HL-60/S4 (cell line): ENCODE measurements at regions not wholly inside any gene's neighbourhood (a gene's known extent, or its start where the extent isn't known, plus 50 kb on each side); places are given as distances from the start of the nearest gene placed in this dataset.

Source experiments
- in situ Hi-C: fragments of 300-500 bp; cut with MboI; formaldehyde crosslinking; loops from 2 replicates; pipeline ENCODE4 v1.14.3; 2022; ENCODE audit warnings: low sequenced_read_pairs

DNA sequence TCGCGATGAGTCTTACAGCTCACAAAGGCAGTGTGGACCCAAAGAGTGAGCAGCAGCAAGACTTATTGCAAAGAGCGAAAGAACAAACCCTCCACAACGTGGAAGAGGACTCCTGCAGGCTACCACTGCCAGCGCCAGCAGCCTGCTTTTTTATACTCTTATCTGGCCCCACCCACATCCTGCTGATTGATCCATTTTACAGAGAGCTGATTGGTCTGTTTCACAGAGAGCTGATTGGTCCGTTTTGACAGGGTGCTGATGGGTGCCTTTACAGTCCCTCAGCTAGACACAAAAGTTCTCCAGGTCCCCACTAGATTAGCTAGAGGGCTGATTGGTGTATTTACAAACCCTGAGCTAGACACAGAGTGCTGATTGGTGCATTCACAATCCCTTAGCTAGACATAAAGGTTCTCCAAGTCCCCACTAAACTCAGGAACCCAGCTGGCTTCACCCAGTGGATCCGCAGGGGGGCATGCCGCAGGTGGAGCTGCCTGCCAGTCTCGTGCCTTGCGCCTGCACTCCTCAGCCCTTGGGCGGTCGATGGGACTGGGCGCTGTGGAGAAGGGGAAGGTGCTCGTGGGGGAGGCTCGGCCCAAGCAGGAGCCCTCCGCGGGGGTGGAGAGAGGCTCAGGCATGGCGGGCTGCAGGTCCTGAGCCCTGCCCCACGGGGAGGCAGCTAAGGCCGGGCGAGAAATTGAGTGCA, 75.7 kb downstream of the QDPR start:
- in situ Hi-C loops: loop anchor here (25.0 kb wide), 2 partner anchors 524 to 1149 kb away; no protein-coding TSS in a partner anchor

DNA sequence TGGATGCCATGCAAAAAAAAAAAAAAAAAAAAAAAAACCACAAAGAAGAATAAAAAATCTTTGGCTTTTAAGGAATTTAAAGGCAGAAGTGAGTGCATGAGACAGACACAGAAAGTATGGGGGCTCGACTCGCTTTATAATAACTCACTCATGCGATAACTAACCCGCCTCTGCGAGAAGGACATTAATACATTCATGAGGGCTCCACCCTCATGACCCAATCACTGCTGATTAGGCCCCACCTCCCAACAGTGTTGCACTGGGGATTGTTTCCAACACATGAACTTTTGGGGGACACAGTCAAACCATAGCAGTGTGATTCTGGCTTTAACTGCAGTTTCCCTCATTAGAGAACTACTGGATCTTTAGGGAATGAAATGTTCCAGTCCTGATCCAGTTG, 78.1 kb downstream of the QDPR start:
- in situ Hi-C loops: loop anchor here (25.0 kb wide), 2 partner anchors 522 to 1147 kb away; no protein-coding TSS in a partner anchor

- in situ Hi-C loops: loop anchor here (25.0 kb wide), 2 partner anchors 516 to 1141 kb away; no protein-coding TSS in a partner anchor
Measured at GRCh38 chr4:17427991-17428390, 83.9 kb downstream of the QDPR start.

- in situ Hi-C loops: loop anchor here (25.0 kb wide), 2 partner anchors 514 to 1139 kb away; no protein-coding TSS in a partner anchor
Measured at GRCh38 chr4:17426222-17426621, 85.7 kb downstream of the QDPR start.

DNA sequence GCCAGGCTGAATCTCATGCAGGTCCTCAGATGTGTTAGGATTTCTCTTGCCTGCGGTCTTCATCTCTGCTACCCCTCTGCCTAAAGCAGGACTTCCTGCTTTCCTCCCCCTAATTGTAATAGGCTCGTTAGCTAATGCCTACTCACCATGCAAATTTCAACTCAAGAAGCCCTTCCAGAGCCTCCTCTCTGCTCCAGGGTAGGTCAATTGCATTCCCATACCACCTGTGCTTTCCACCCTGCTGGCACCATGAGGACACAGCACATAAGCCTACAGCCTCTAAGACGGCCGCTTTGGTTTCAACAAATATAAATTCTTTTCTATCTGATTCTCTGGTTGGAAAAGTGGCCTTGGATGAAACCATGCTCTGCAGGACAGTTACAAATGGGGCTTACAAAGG, 93.9 kb downstream of the QDPR start:
- in situ Hi-C loops: no loop called here

DNA sequence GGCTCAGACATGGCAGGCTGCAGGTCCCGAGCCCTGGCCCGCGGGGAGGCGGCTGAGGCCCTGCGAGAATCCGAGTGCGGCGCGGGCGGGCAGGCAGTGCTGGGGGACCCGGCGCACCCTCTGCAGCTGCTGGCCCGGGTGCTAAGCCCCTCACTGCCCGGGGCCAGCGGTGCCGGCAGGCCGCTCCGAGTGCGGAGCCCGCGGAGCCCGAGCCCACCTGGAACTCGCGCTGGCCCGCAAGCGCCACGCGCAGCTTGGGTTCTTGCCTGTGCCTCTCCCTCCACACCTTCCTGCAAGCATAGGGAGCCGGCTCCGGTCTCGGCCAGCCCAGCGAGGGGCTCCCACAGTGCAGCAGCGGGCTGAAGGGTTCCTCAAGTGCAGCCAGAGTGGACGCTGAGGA, 97.5 kb downstream of the QDPR start:
- in situ Hi-C loops: no loop called here

- in situ Hi-C loops: no loop called here
Measured at GRCh38 chr4:17400686-17401085, 111.2 kb downstream of the QDPR start.

DNA sequence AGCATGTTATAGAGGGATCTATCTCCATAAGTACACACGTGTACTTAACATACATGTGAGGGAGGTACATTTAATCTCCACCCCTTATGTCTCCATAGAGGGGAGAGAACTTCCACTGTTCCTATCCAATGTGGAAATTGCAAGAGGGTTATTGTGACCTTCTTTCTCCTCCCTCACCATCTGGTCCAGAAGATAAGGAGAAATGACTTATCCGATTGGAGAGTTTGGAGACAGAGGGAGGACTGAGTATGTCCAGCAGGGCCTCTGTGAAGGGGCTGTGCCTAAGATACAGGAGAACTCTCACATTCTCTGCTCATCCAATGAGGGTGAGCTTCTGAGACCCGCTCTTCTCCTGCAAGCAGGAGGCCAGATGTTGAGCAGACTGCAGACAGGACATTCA, 113.1 kb downstream of the QDPR start:
- in situ Hi-C loops: no loop called here

DNA sequence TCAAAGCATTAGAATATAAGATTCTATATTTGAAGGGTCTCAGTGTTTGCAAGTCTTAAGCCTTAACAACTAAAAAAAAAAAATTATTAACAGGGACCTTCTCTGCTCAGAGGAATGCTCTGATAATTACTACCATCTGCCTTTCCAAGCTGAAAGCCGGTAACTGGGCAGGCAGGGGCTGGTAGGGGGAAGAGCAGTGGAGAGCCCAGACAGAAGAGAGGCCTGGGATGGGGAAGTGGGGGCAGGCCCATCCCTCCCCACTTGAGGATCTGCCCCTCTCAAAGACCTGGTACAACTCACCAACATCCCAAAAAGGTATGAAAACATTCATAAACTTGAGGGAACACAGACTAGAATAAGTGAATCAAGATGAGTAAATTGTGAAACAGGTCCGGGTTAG, 113.9 kb downstream of the QDPR start:
- in situ Hi-C loops: no loop called here

- in situ Hi-C loops: no loop called here
Measured at GRCh38 chr4:17397611-17398010, 114.3 kb downstream of the QDPR start.

GRCh38 chr4:17385403-17385802, 126.5 kb downstream of the QDPR start:
- in situ Hi-C loops: no loop called here

- in situ Hi-C loops: no loop called here
Measured at GRCh38 chr4:17380347-17380746, 131.5 kb downstream of the QDPR start.

DNA sequence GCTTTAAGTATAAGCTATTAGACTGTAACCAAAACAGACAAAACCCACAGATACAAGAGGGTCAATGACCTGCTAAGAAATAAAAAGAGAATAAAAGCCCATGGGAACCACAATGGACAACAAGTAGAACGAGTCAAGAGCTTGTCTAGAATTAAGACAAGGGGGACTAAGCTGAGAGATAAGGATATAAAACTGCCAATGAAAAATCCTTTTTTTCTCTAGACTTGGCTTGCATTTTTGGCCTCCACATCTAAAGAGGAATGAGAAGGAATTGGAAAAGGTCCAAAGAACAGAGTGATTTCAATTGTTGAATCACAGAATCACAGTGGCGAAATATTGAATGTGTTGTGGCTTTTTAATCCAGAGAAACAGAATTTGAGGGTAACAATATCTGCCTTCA, 135.7 kb downstream of the QDPR start:
- in situ Hi-C loops: no loop called here

DNA sequence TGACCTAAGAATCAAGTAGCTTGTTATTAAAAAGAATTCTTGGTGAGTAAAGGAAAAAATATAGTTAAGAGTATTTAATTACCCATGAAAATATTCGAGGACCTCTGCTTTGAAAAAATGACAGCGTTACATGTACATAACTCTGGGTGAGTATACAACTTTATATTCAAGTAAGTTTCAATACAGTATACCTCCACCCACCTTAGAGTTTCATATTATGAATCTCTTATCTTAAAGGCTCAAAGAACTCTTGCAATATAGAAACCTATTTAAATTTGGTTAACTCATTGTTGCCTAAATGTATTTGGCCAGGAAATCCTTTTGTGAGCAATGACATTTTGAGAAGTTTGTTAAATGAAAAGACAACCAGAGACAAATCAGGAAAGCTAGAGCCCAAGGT, 138.2 kb downstream of the QDPR start:
- in situ Hi-C loops: no loop called here

GRCh38 chr4:17370818-17371217, 141.1 kb downstream of the QDPR start:
- in situ Hi-C loops: no loop called here

DNA sequence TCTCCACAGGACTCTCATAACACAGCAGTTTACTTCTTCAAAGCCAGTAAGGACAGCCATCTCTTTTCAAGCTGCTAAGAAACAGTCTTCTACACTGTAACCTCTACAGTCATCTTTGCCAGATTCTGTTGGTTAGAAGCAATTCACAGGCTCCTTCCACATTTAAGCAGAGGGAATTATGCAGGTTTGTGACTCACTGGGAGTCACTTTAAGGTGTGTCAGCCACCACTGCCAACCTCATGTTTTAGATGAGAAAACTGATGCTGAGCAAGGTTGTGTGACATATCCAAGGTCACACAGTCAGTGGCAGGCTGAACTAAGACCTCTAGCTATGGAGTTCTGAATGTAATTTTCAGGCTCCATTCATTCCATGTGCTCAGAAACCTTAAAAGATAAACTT, 143.5 kb downstream of the QDPR start:
- in situ Hi-C loops: no loop called here

DNA sequence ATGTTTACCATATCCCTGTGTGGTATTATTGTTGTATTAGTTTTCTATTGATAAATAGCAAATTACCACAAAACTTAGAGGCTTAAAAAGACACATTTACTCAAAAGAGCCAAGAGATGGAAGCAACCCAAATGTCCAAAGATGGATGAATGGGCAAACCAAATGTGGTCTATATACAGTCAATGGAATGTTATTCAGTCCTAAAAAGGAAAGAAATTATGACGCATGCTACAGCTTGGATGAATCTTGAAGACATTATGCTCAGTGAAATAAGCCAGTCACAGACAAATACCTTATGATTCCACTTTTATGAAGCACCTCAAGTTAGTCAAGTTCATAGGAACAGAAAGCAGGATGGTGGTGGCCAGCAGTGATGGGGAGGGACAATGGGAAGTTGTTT, 144.7 kb downstream of the QDPR start:
- in situ Hi-C loops: no loop called here

DNA sequence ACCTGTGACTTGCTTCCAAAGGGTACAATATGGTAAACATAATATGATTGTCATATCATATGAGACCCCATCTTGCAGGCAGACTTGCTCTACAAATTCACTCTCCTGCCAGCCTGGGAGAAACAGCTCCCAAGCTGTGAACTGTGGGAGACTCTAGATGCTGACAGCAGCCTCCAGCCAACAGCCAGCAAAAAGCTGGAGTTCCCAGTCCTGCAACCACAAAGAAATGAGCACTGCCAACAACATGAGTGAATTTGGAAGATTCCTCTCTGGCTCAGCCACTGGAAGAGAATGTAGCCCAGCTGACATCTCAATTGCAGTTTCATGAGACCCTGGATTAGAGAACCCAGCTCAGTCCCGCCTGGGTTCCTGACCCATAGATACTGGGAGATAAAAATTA, 145.4 kb downstream of the QDPR start:
- in situ Hi-C loops: no loop called here

DNA sequence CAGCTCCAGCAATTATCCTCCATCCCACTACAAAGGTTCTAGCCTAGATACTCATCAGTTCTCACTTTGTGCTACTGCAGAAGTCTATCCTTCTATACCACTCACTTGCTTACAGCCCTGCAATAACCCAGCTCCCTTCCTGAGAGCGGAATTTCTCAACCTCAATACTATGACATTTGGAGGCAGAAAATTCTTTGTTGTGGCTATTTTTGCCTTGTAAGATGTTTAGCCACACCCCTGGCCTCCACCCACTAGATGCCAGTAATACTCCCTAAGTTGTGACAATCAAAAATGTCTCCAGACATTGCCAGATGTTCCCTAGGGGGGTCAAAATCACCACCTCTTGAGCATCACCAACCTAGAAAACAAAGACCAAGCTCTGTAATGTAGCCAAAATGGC, 149.5 kb downstream of the QDPR start:
- in situ Hi-C loops: no loop called here

- in situ Hi-C loops: no loop called here
Measured at GRCh38 chr4:17358241-17358640, 153.6 kb downstream of the QDPR start.

DNA sequence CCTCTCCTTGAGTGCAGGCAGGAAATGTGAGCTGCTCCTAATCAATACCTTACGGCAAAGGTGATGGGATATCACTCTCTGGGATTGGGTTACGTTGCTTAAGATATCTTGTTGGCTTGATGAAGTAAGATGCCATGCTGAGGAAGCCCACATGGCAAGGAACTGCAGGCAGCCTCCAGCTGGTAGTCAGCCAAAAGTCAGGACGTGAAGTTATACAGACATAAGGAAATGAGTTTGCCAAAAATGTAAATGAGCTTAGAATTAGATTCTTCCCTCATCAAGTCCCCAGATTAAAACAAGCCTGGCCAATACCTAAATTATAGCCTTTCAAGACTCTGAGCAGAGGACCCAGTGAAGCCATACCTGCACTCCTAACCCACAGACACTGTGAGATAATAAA, 155.0 kb downstream of the QDPR start:
- in situ Hi-C loops: no loop called here

DNA sequence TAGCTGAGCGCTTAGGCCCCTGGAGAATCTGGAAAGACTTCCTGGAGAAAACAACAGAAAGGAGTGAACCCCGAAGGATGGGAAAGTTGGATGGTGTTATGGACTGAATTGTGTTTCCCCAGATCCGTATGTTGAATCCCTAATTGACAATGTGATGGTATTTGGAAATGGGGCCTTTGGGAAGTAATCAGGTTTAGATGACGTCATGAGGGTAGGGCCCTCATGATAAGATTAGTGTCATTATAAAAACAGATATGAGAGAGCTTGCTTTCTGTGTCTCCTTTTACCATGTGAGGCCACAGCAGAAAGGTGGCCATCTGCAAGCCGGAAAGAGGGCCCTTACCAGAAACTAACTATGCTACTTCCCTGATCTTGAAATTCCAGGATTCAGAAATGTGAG, 159.5 kb downstream of the QDPR start:
- in situ Hi-C loops: no loop called here

GRCh38 chr4:17347445-17347844, 164.4 kb downstream of the QDPR start:
- in situ Hi-C loops: no loop called here
